ENCODE measurements at regions not wholly inside any gene's neighbourhood (a gene's known extent, or its start where the extent isn't known, plus 50 kb on each side); places are given as distances from the start of the nearest gene placed in this dataset.

- TF ChIP-seq POLR2A (IDR thresholded peaks at IDR 0.05): no peak
- TF ChIP-seq CTCF (IDR thresholded peaks at IDR 0.05): no peak
These were observed 50.6 kb upstream of the ULK4 start for GRCh38 chr3:42012383-42012934.
